Fibroblast of skin of left quadriceps (primary cell): ENCODE measurements at regions not wholly inside any gene's neighbourhood (a gene's known extent, or its start where the extent isn't known, plus 50 kb on each side); places are given as distances from the start of the nearest gene placed in this dataset.

ENCODE experiments used
- DNase-seq, 2 experiments: peaks; one replicate each; pipeline ENCODE4 v3.0.0-alpha.2; 2013; ENCODE audit warnings: low read depth in 2 of 2

- peak in 1 of 2 experiments; percentile 7 for DNase-seq
Measured at GRCh38 chr1:68378296-68379084, 71.3 kb downstream of the RPE65 start.

GRCh38 chr1:68377098-68377497 is 72.7 kb downstream of the RPE65 start:
- DNase-seq = no peak

- DNase-seq = no peak
Measured at GRCh38 chr1:68376441-68376840, 73.3 kb downstream of the RPE65 start.

- no peak for DNase-seq
Measured at GRCh38 chr1:68375919-68376318, 73.8 kb downstream of the RPE65 start.

DNA sequence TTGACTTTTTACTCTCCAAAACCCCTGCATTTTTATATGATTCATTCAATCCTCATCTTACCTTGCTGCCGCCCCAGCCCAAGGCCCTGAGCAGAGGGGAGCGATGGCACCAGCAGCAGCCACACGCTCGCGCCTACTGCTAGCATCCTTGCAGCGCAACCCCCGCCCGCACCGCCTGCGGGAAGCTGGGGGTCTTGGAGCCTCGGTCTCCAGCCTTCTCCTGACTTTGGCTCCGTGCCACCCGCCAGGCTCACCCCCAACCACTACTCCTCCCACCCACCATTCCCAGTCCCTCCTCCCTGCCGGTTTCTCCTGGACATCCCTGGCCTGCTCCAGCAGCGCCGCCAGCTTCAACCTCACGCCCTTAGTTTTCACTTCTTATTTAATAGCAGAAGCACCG is 76.6 kb downstream of the RPE65 start:
- DNase-seq = no peak

DNA sequence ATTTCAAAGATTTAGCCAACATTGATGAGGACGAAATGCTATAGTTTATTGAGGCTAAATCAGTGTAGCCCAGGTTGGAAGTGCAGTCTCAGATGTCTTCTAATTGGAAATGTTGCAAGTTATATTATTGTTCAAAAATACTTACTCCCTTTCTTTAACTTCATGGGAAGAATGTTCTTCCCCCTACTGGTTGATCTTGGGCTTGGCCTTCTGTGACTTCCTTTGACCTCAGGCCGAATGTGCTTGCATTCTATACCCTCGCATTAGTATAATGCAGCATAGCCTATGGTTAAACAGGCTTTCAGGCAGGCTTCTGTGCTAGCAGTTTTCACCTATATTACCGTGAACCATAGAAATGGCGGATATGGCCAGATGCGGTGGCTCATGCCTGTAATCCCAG is 77.3 kb downstream of the RPE65 start:
- no peak for DNase-seq

DNA sequence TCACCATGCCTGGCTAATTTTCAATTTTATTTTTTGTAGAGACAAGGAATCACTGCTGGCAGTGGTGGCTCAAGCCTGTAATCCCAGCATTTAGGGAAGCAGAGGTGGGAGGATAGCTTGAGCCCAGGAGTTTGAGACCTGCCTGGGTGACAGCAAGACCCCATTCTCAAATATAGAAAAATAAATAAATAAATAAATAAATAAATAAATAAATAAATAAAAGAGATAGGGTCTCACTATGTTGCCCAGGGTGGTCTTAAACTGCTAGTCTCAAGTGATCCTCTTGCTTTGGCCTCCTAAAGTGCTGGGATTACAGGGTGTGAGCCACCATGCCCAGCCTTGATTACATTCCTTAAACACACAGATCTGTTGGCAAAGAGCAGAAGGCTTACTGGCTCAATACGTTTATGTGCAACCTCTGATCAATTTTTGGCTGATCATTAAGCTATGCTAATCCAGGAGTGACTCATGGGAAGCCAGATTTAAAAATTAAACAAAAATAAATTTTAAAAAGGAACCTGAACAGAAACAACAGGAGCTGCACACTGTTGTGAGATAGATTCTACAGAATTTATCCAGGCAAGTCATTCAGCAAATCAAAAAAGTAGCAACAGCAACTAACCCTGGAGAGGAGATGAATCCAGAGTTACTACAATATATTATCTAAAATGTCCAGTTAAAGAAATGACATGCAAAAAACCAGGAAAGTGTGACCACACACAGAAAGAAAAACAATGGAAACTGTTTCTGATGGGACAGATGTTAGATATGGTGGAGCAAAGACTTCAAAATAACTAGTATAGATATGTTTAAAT is 79.4 kb downstream of the RPE65 start:
- no peak for DNase-seq

DNA sequence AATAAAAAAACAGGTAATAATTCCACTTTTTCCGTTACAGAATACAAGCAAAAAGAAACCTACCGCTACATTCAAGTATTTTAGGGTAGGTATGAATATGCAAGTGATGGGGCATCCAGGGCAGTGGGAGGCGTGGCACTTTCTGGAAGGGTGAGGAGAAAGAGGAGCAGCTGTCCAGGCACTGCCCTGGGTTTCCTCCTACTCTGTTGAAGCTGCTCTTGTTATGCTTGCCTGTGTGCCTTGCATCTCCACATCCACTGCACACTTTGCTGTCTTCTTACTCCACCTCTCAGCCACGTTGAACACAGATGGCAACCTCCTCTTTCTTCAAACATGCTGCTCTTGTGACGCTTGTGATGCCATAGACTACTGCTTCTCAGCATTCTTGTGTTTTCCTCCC is 83.2 kb downstream of the RPE65 start:
- DNase-seq = no peak

- no peak for DNase-seq
Measured at GRCh38 chr1:68365709-68366382, 83.9 kb downstream of the RPE65 start.

DNA sequence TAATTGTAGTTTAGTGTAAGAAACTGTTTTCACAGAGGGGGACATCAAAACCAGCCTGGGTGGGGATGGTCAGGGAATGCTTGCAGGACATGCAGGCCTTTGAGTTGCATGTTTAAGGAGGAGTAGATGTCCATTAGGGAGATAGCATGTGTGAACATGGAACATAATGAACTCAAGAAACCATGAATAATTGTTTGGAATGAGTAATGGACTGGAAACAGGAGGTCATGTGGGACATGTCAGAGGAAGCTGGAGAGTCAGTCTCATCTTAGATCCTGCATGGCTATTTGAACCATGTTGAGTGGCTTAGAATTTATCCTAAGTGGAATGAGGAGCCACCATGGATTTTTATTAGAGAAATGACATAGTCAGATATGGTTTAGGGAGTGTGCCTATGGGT is 86.4 kb downstream of the RPE65 start:
- DNase-seq = no peak

DNA sequence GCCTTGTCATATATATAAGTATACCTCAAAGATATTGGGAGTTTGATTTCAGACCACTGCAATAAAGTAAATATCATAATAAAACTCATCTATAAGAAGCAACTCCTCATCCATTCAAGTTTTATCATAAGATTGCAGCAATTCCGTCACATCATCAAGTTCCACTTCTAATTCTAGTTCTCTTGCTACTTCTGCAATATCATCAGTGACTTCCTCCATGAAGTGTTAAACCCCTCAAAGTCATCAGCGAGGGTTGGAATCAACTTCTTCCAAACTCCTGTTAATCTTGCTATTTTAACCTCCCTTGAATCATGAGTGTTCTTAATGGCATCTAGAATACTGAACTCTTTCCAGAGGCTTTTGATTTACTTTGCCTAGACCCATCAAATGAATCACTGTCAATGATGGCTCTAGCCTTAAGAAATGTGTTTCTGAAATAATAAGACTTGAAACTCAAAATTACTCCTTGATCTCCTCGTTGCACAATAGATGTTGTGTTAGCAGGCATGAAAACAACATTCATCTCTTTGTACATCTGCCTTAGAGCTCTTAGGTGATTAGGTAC is 88.3 kb downstream of the RPE65 start:
- DNase-seq = no peak

DNA sequence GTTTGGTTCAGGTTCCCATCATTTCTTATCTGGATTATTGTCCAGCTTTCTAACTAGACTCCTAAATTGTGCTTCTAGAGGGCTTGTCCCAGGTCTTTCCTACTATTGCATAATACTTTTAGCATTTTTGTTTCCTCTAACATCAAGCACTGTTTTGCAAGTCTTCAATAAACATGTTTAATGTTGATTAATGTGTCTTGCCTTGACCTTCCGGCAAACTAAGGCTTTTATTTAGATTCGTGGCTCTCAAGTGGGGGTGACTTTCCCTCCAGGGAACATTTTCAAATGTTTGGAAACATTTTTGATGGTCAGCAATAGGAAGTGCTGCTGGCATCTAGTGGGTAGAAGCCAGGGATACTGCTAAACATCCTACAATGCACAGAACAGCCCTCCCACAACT is 90.7 kb downstream of the RPE65 start:
- DNase-seq = no peak

GRCh38 chr1:68358439-68358838 is 91.3 kb downstream of the RPE65 start:
- no peak for DNase-seq

DNA sequence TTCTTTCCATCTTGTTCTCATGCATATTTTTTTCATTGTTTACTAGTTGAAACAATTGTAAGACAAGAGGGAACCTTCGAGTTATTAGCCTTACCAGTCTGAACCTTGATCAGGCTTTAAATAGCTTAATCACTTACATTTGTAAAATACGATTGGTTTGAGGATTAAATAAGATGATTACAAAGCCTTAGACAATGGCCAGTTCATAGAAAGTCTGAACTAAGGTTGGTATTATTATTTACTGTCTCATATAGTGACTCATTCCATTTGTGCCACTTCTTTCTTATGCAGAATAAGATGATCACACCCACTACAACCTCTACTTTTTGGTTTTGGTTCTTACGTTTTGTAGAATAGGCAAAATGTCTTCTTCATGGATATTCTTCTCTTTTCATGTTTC is 94.1 kb downstream of the RPE65 start:
- DNase-seq = no peak

GRCh38 chr1:68352202-68352601 is 97.6 kb downstream of the RPE65 start:
- no peak for DNase-seq

GRCh38 chr1:68347415-68347814 is 102.3 kb downstream of the RPE65 start:
- DNase-seq = no peak

DNA sequence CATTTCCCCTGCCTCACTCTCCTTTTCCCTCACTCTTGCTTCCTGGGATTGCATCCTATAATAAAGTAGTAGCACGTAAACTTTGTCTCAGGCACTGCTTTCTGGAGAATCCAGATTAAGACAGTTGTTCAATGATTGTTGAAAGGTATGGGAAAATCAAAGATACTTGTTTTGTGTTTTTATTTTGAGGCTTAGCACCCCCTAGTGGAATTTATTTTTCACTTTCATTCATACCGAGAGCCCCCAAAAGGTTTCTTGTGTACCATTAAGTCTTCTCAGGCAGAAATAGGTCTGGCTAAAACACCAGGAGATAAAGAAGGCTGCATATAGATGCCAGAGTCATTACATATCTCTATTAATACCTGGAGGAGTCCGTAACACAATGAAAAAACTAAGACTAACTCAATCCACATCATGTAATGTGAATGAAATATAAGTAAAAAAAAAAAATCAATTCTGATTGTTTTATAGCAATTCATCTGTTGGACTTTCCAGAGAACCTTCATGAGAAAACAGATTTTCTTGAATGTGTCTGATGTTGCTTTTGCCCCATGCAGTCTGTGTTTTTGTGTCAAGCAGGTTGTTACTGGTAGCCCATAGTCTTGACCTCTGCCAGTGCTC is 103.5 kb downstream of the RPE65 start:
- DNase-seq = no peak

- DNase-seq = no peak
Measured at GRCh38 chr1:68344208-68344607, 105.5 kb downstream of the RPE65 start.

DNA sequence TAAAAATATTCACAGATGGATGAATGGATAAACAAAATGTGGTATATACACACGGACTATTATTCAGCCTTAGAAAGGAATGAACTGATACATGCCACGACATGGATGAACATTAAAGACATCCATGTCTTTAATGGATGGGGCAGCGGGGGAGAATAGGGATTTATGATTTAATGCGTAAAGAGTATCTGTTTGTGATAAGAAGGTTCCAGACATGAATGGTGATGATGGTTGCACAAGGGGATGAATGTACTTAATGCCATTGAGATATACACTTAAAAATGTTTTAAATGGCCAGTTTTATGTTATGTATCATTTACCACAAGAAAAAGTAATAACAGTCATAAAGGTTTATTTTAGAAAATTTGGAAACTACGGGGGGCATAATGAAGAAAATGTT is 108.6 kb upstream of the WLS start:
- no peak for DNase-seq

DNA sequence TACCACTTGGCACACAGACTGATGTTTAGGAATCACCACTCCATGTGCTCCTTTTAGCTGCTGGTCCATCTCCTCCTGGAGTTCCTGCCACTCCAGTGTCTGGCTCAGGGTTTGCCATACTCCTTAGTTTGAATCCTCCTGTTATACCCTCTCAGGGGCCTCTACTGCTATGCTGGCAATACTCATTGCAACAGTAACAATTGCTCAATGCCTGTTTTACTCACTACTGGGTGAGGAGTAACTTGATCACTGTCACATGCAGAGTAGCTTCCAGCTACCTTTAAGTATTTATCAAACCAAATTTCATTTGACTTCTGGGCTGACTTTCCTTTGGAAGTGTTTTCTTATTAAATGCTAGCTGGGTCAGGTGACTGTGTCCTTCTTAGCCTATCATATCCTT is 107.2 kb upstream of the WLS start:
- no peak for DNase-seq

DNA sequence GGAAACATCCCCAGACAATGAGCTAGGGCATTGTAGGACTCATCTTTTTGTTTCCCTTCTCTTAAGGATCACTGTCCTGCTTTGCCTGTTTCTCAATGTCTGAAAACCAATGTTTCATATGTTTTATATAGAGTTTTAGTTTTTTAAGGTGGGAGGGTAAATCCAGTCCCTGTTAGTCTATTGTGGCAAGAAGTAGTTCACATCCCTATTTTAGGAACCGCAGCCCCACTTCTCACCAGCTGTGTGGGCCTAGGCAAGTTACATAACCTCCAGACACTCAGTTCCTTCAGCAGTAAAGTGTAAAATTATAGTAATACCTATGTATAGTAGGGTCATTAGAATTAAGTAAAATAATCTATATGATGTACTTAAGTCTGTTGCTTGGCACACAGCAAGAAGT is 105.8 kb upstream of the WLS start:
- DNase-seq = no peak

GRCh38 chr1:68332041-68332440 is 99.7 kb upstream of the WLS start:
- no peak for DNase-seq
